Loucy (cell line): ENCODE measurements at regions not wholly inside any gene's neighbourhood (a gene's known extent, or its start where the extent isn't known, plus 50 kb on each side); places are given as distances from the start of the nearest gene placed in this dataset.

ENCODE experiments used
- H2AFZ ChIP-seq: fragments of 200-600 bp; sonication (generic); 2 replicates; pipeline ENCODE4 v1.6.0; 2016; ENCODE audit warnings: antibody characterized with exemption, mild to moderate bottlenecking, low read length, moderate library complexity
- H3F3A ChIP-seq: fragments of 200-600 bp; 2 replicates; pipeline ENCODE4 v1.6.0; 2016; ENCODE audit warnings: antibody characterized with exemption, low read depth, mild to moderate bottlenecking
- H3K27me3 ChIP-seq: fragments of 200-600 bp; sonication (generic); 2 replicates; pipeline ENCODE4 v1.6.1; 2014; ENCODE audit warnings: low read length, mild to moderate bottlenecking; ENCODE audit not compliant: insufficient read depth, poor library complexity, severe bottlenecking
- H3K36me3 ChIP-seq: fragments of 200-600 bp; sonication (generic); 2 replicates; pipeline ENCODE4 v1.6.1; 2016; ENCODE audit warnings: low read length; ENCODE audit not compliant: insufficient read depth
- H3K4me1 ChIP-seq: fragments of 200-600 bp; sonication (generic); 2 replicates; pipeline ENCODE4 v1.5.1; 2014; ENCODE audit warnings: low read length, mild to moderate bottlenecking; ENCODE audit not compliant: insufficient read depth, poor library complexity, severe bottlenecking
- H3K4me2 ChIP-seq: fragments of 200-600 bp; sonication (generic); 2 replicates; pipeline ENCODE4 v1.6.0; 2014; ENCODE audit warnings: antibody characterized with exemption, low read length, low read depth, mild to moderate bottlenecking; ENCODE audit not compliant: poor library complexity, severe bottlenecking
- H3K4me3 ChIP-seq: fragments of 200-600 bp; sonication (generic); 2 replicates; pipeline ENCODE4 v1.5.1; 2014; ENCODE audit warnings: low read length, mild to moderate bottlenecking, mixed read lengths; ENCODE audit not compliant: poor library complexity, severe bottlenecking
- H3K79me2 ChIP-seq: fragments of 200-600 bp; sonication (generic); 2 replicates; pipeline ENCODE4 v1.6.1; 2014; ENCODE audit warnings: low read length; ENCODE audit not compliant: insufficient read depth
- H3K9ac ChIP-seq: fragments of 200-600 bp; sonication (generic); 2 replicates; pipeline ENCODE4 v1.6.0; 2014; ENCODE audit warnings: mild to moderate bottlenecking, low read depth, low read length, moderate library complexity; ENCODE audit not compliant: poor library complexity, severe bottlenecking
- H3K9me2 ChIP-seq: fragments of 200-600 bp; sonication (generic); replicated peaks from 2 replicates; pipeline ENCODE4 v1.6.1; 2016; ENCODE audit warnings: low read depth, low read length, mixed read lengths
- H3K9me3 ChIP-seq: fragments of 200-600 bp; sonication (generic); 2 replicates; pipeline ENCODE4 v1.6.1; 2014; ENCODE audit warnings: mild to moderate bottlenecking, antibody characterized with exemption, low read length, low read depth; ENCODE audit not compliant: insufficient read depth
- H4K20me1 ChIP-seq: fragments of 200-600 bp; sonication (generic); 2 replicates; pipeline ENCODE4 v1.6.0; 2014; ENCODE audit warnings: antibody characterized with exemption, low read length, mild to moderate bottlenecking; ENCODE audit not compliant: insufficient read depth, poor library complexity, severe bottlenecking
- CTCF ChIP-seq: fragments of 200-600 bp; sonication (generic); conservative IDR thresholded peaks from 2 replicates; pipeline ENCODE4 v1.5.1; 2014; ENCODE audit warnings: mild to moderate bottlenecking, antibody characterized with exemption, low read length
- EZH2phosphoT487 ChIP-seq: fragments of 200-600 bp; IDR thresholded peaks from 2 replicates; pipeline ENCODE4 v1.6.1; 2018; ENCODE audit warnings: antibody characterized with exemption, mild to moderate bottlenecking, moderate library complexity, borderline replicate concordance

- Histone ChIP-seq H3K4me1 (no peaks in the 10 kb centered on the region), H3F3A (no peaks in the 10 kb centered on the region), H2AFZ (no peak overlapping the region), H3K4me3 (no peak overlapping the region), H3K9me3 (no peaks in the 10 kb centered on the region), H3K9ac (no peak overlapping the region), H3K36me3 (no peaks in the 10 kb centered on the region), H3K9me2 (no peaks in the 10 kb centered on the region), H3K4me2 (no peak overlapping the region), H3K79me2 (no peaks in the 10 kb centered on the region), H3K27me3 (no peaks in the 10 kb centered on the region), H4K20me1 (no peaks in the 10 kb centered on the region)
- no peak for TF ChIP-seq EZH2phosphoT487
- TF ChIP-seq CTCF = no peak
Observed at GRCh38 chr6:93624408-93624807, 205.0 kb upstream of the EPHA7 start.

GRCh38 chr6:93621442-93621841, 202.1 kb upstream of the EPHA7 start:
- H4K20me1 ChIP-seq = no peaks in the 10 kb centered on the region
- H2AFZ ChIP-seq = peak overlapping the region; percentile 64; the same call in 1 of the 2 replicates
- H3K9me3 ChIP-seq = no peaks in the 10 kb centered on the region
- no peaks in the 10 kb centered on the region for H3K36me3 ChIP-seq
- no peaks in the 10 kb centered on the region for H3F3A ChIP-seq
- H3K4me1 ChIP-seq = no peaks in the 10 kb centered on the region
- H3K9ac ChIP-seq = no peak overlapping the region
- no peak overlapping the region for H3K4me3 ChIP-seq
- no peaks in the 10 kb centered on the region for H3K9me2 ChIP-seq
- TF ChIP-seq EZH2phosphoT487 (no peak), CTCF (peak; percentile 46)
- no peaks in the 10 kb centered on the region for H3K79me2 ChIP-seq
- no peaks in the 10 kb centered on the region for H3K27me3 ChIP-seq
- H3K4me2 ChIP-seq = no peak overlapping the region

- Histone ChIP-seq H3K9ac (no peak overlapping the region), H3K79me2 (no peaks in the 10 kb centered on the region), H3K27me3 (no peaks in the 10 kb centered on the region), H3K9me3 (no peaks in the 10 kb centered on the region), H3K9me2 (no peaks in the 10 kb centered on the region), H3K4me3 (no peak overlapping the region), H3K36me3 (no peaks in the 10 kb centered on the region), H2AFZ (no peak overlapping the region), H4K20me1 (no peaks in the 10 kb centered on the region), H3K4me1 (no peaks in the 10 kb centered on the region), H3F3A (no peaks in the 10 kb centered on the region), H3K4me2 (no peak overlapping the region)
- TF ChIP-seq EZH2phosphoT487 = no peak
- no peak for TF ChIP-seq CTCF
Observed at GRCh38 chr6:93604951-93605350, 185.6 kb upstream of the EPHA7 start.
